GM18508 (cell line): ENCODE measurements at regions not wholly inside any gene's neighbourhood (a gene's known extent, or its start where the extent isn't known, plus 50 kb on each side); places are given as distances from the start of the nearest gene placed in this dataset.
A peak's percentile ranks its signal among the peaks of the same experiment; 100 is the strongest.
"Not testable (repeated sequence)": the region's sequence is repeated elsewhere in the genome, so short reads cannot be mapped to it uniquely, and the experiment has no call there.

ENCODE experiments used
- ATAC-seq: cut with Tn5 transposase; IDR thresholded peaks from one replicate; pipeline ENCODE4 v1.9.1; 2021; ENCODE audit warnings: moderate number of reproducible peaks; ENCODE audit not compliant: insufficient read depth, unreplicated experiment

GRCh38 chr2:84165256-84165655, 293.8 kb downstream of the SUCLG1 start:
- no peak for ATAC-seq

DNA sequence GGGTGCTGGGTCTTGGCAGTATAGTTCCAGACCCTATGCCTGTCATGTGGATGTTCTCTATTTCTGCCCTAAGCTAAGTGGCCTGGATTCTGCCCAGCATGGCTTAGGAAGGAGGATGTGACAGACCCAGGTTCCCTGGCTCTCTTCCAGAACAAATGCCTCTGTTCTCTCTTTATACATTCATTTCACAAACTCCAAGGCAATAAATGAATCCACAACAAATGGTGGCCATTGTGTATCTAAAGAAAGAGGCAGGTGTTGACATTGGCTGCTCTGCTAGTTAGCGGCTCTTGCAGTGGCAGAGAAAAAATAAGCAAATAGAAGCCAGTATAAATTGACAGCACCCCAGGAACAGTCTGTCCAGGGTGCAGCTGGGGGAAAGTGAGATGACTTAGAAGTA, 298.6 kb downstream of the SUCLG1 start:
- no peak for ATAC-seq

- ATAC-seq, result peak; percentile 49
These were observed 300.5 kb downstream of the SUCLG1 start for GRCh38 chr2:84158605-84159004.

- ATAC-seq, result no peak
These were observed 306.6 kb downstream of the SUCLG1 start for GRCh38 chr2:84152462-84152861.

DNA sequence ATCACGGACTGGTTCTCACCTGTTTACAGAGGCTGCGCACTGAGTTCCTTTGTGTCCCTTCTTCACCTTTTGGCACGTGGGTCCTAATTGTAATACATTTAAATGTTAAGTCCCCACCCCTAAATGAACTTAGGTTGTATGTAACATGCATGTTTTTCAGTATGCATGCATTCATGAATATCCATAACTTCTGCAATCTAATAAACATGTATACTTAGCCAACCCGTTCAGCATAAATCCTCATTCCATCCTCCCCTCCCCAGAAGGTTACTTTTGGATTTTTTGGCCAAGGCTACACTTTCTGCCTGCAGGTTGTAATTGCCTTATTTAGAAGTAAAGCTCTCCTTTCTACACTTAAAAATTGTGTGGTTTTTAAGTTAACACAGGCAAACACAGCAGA, 314.7 kb downstream of the SUCLG1 start:
- ATAC-seq, result no peak

- ATAC-seq, result no peak
These were observed 322.0 kb downstream of the SUCLG1 start for GRCh38 chr2:84137034-84137433.

DNA sequence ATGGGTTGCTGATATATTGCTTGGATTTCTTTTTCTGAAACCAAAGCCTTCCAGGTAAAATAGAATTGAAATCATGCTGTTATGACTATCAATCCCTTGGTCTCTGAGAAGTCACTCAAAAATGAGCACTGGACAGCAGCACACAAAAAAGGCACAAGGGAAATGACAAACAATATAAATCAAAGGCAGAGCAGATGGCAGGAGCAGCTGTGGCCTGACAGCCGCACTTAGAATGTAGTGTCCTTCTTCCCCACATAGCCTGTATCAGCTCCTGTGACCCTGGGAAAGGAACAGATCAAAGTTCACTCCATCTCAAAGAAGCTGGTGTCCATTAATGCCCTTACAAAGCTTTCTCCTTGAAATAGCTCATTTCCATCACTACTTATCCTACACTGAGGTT, 326.7 kb downstream of the SUCLG1 start:
- no peak for ATAC-seq

DNA sequence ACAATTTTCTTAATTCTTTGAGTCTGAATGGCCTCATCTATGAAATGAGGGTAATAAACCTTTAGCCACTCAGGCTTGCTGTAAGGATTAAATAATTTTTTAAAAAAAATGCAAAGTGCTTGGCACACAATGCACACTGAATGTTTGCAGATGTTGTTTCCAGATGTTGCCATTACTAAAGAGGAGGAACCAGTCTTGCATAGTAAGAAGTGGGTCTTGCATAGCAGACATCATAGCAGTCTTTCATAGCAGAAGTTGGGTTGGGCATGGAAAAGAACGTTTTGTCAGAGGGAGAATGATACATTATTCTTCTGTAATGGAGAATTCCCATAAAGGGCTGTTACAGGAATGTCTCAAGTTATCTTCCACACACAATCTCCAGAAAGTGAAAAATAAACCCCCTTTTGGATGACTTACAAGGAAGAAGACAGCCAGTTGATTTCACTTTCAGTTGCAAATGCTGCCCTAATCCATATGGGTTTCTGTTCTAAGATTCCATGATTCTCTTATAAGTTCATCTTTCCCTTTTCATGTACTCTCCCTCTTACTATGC, 327.7 kb downstream of the SUCLG1 start:
- ATAC-seq, result no peak

DNA sequence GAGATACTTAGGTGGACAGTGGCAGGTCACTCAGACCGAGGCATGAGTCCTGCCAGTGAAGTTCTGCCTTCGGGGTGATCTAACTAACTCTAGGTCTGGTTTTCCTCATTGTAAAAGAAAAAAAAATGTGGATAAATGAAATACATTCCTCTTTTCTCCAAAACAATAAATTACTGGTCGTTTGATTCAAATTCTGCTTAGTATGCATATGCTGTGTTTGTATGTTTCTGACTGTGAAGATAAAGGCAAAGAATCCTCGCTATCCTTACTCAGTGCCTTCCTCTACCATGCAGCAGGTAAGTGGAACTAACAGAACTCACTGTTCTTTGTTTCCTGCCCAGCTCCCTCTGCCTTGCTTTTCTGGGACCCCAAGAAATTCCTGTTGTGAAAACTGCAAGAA, 330.1 kb downstream of the SUCLG1 start:
- ATAC-seq, result no peak

- not testable (repeated sequence) for ATAC-seq
These were observed 331.3 kb downstream of the SUCLG1 start for GRCh38 chr2:84127812-84128211.

DNA sequence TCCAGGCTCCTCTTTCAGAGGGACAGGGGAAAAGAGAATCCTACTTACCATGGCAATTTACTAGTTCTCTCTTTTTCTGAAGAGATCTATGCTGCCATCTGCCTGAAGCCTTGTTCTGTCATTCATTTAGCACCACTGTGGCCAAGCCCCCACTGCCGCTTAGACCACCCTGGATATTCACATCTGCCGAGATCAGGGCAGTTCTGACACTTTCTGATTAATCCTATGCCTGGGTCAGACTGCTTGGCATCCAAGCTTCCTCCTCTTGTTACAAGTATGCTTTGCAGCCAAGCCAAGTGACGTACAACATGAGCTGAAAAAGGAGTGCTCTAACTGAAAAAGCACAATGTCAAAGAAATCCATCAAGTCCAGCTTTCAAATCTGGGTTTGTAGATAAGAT, 332.6 kb downstream of the SUCLG1 start:
- no peak for ATAC-seq

DNA sequence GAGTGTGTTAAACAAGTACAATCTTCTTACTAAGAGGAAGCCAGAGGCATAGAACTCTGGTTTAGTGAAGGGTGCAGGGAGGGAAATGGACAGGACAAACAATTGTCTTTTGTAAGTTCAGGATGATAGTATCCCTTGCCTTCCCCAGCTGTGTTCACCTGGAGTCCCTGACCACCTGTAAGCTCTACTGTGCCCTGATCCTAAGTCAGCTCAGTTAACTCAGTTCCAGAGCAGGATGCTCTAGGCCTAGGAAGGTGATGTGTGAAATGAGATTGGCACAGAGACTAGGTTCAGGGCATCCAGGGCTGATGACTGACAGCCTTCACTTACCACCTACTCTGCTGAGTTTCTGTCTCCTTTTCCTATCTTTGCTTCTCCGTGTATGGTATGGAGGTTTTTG, 333.0 kb downstream of the SUCLG1 start:
- no peak for ATAC-seq

GRCh38 chr2:84116143-84116542, 342.9 kb downstream of the SUCLG1 start:
- no peak for ATAC-seq

GRCh38 chr2:84115173-84115857, 343.8 kb downstream of the SUCLG1 start:
- peak; percentile 100 for ATAC-seq

DNA sequence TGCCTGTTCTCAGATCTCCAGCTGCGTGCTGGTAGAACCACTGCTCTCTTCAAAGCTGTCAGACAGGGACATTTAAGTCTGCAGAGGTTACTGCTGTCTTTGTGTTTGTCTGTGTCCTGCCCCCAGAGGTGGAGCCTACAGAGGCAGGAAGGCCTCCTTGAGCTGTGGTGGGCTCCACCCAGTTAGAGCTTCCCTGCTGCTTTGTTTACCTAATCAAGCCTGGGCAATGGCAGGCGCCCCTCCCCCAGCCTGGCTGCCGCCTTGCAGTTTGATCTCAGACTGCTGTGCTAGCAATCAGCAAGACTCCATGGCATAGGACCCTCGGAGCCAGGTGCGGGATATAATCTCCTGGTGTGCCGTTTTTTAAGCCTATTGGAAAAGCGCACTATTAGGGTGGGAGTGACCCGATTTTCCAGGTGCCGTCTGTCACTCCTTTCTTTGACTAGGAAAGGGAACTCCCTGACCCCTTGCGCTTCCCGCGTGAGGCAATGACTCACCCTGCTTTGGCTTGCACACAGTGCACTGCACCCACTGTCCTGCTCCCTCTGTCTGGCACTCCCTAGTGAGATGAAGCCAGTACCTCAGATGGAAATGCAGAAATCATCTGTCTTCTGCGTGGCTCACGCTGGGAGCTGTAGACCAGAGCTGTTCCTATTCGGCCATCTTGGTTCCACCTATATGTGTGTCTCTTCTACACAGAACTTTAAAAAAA, 355.1 kb downstream of the SUCLG1 start:
- not testable (repeated sequence) for ATAC-seq

GRCh38 chr2:84102274-84102673, 356.8 kb downstream of the SUCLG1 start:
- ATAC-seq, result no peak

- ATAC-seq, result no peak
These were observed 370.4 kb downstream of the SUCLG1 start for GRCh38 chr2:84088656-84089055.

- ATAC-seq, result no peak
These were observed 373.5 kb downstream of the SUCLG1 start for GRCh38 chr2:84085562-84085961.

- no peak for ATAC-seq
These were observed 374.2 kb downstream of the SUCLG1 start for GRCh38 chr2:84084856-84085255.

- no peak for ATAC-seq
These were observed 375.1 kb downstream of the SUCLG1 start for GRCh38 chr2:84083984-84084383.

DNA sequence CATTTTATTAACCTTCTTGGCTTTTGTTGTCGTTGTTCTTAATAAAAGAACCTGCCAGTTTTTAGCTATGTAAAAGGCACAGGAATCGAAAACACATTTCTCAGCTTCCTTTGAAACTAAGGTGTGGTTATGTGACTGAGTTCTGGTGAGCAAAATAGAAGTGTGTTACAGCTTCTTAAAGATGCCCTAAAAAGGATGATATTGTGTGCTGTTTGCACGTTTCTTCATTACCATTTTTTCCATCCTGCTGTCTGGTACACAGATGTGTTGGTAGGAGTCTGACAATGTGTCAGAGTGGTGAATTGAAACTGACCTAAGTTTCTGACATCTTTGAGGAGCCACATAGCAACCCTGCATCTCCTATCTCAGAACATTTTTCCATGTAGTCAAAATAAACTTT, 380.6 kb downstream of the SUCLG1 start:
- ATAC-seq, result no peak

DNA sequence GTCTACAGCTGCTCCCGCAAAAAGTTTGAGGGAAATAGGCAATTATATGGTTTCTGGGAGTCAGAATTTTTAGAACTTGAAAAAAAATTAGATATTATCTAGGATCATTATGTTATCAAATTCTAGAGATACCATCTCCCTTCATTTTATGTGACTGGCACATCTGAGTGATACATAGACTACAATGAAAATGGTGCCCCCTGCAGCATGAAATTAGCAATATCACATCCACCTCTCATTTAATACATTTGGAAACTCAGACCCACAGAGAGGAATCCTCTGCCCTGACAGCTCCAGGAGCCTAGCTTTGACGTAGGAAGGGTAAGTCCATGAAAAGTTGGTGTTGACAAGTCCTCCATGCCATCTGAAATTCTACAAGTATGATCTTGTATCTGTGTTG, 381.6 kb downstream of the SUCLG1 start:
- peak; percentile 79 for ATAC-seq
